HG03196 (cell line): ENCODE measurements at regions not wholly inside any gene's neighbourhood (a gene's known extent, or its start where the extent isn't known, plus 50 kb on each side); places are given as distances from the start of the nearest gene placed in this dataset.

ENCODE experiments used
- ATAC-seq: cut with Tn5 transposase; IDR thresholded peaks from one replicate; pipeline ENCODE4 v1.9.1; 2021; ENCODE audit not compliant: unreplicated experiment

GRCh38 chr5:109533751-109534272 lies 124.0 kb upstream of the PJA2 start:
- ATAC-seq = no peak

GRCh38 chr5:109532773-109533364 lies 123.1 kb upstream of the PJA2 start:
- no peak for ATAC-seq

GRCh38 chr5:109531262-109531661 lies 121.5 kb upstream of the PJA2 start:
- no peak for ATAC-seq

- no peak for ATAC-seq
Measured at GRCh38 chr5:109529987-109530386, 120.2 kb upstream of the PJA2 start.

GRCh38 chr5:109529520-109529919 lies 119.7 kb upstream of the PJA2 start:
- ATAC-seq = no peak

- no peak for ATAC-seq
Measured at GRCh38 chr5:109524555-109524954, 114.8 kb upstream of the PJA2 start.

GRCh38 chr5:109524026-109524425 lies 114.3 kb upstream of the PJA2 start:
- ATAC-seq = no peak

- ATAC-seq = no peak
Measured at GRCh38 chr5:109522404-109522803, 112.6 kb upstream of the PJA2 start.

- ATAC-seq = no peak
Measured at GRCh38 chr5:109519416-109519815, 109.6 kb upstream of the PJA2 start.

GRCh38 chr5:109516390-109516789 lies 106.6 kb upstream of the PJA2 start:
- no peak for ATAC-seq

- no peak for ATAC-seq
Measured at GRCh38 chr5:109511980-109512734, 102.4 kb upstream of the PJA2 start.

- no peak for ATAC-seq
Measured at GRCh38 chr5:109506556-109506955, 96.8 kb upstream of the PJA2 start.

GRCh38 chr5:109496112-109496511 lies 86.3 kb upstream of the PJA2 start:
- ATAC-seq = no peak

- no peak for ATAC-seq
Measured at GRCh38 chr5:109487753-109488420, 78.1 kb upstream of the PJA2 start.

GRCh38 chr5:109486200-109486804 lies 76.5 kb upstream of the PJA2 start:
- ATAC-seq = no peak

GRCh38 chr5:109485030-109485429 lies 75.3 kb upstream of the PJA2 start:
- no peak for ATAC-seq

GRCh38 chr5:109484597-109484996 lies 74.8 kb upstream of the PJA2 start:
- ATAC-seq = no peak

GRCh38 chr5:109483395-109483971 lies 73.7 kb upstream of the PJA2 start:
- no peak for ATAC-seq

GRCh38 chr5:109482748-109483147 lies 73.0 kb upstream of the PJA2 start:
- no peak for ATAC-seq

GRCh38 chr5:109479260-109479860 lies 69.6 kb upstream of the PJA2 start:
- no peak for ATAC-seq

- ATAC-seq = no peak
Measured at GRCh38 chr5:109478830-109479229, 69.1 kb upstream of the PJA2 start.
